ENCODE measurements at regions not wholly inside any gene's neighbourhood (a gene's known extent, or its start where the extent isn't known, plus 50 kb on each side); places are given as distances from the start of the nearest gene placed in this dataset.

GRCh38 chr6:164408868-164409267 is 900.5 kb downstream of the C6orf118 start:
- POLR2A ChIA-PET = interaction anchor here (1.0 to 1.3 kb wide), 2 partner anchors 9 to 11 kb away, joined by 3 read pairs; no protein-coding TSS in a partner anchor

GRCh38 chr6:164404812-164405488 is 904.5 kb downstream of the C6orf118 start:
- DNase-seq (ENCODE audit: unreplicated experiment) = no peak
- CTCF ChIA-PET = interaction anchor here (0.6 kb wide), 1 partner anchor 460 kb away, joined by 3 read pairs; no protein-coding TSS in a partner anchor
- intact Hi-C loops (cut with micrococcal nuclease) = no loop called here
- H3K27me3 Mint-ChIP-seq (ENCODE audit: insufficient read depth, unreplicated experiment) = no peaks in the 10 kb centered on the region
- H3K4me3 Mint-ChIP-seq (ENCODE audit: unreplicated experiment) = no peak overlapping the region
- BruUV-seq (replicated peaks) = no TSS peak
- no peaks in the 10 kb centered on the region for H3K9me3 Mint-ChIP-seq (ENCODE audit: unreplicated experiment)
- no peak overlapping the region for H3K27ac Mint-ChIP-seq (ENCODE audit: low read depth, unreplicated experiment)
- H3K4me1 Mint-ChIP-seq (ENCODE audit: insufficient read depth, unreplicated experiment) = no peaks in the 10 kb centered on the region
- H3K36me3 Mint-ChIP-seq (ENCODE audit: insufficient read depth, unreplicated experiment) = no peaks in the 10 kb centered on the region
- POLR2A ChIA-PET = no interaction called here
- TF ChIP-seq CTCF (IDR thresholded peaks at IDR 0.05; ENCODE audit: unreplicated experiment) = no peak

More at GRCh38 chr6:164408868-164409267, 900.5 kb downstream of the C6orf118 start:
- no peak for DNase-seq (ENCODE audit: unreplicated experiment)
- H3K4me1 Mint-ChIP-seq (ENCODE audit: insufficient read depth, unreplicated experiment) = peaks cover 7% of the 10 kb centered on the region
- no peak overlapping the region for H3K4me3 Mint-ChIP-seq (ENCODE audit: unreplicated experiment)
- no TSS peak for BruUV-seq (replicated peaks)
- peaks cover 9% of the 10 kb centered on the region for H3K9me3 Mint-ChIP-seq (ENCODE audit: unreplicated experiment)
- H3K36me3 Mint-ChIP-seq (ENCODE audit: insufficient read depth, unreplicated experiment) = peaks cover 7% of the 10 kb centered on the region
- H3K27ac Mint-ChIP-seq (ENCODE audit: low read depth, unreplicated experiment) = no peak overlapping the region
- no peak for TF ChIP-seq CTCF (IDR thresholded peaks at IDR 0.05; ENCODE audit: unreplicated experiment)
- CTCF ChIA-PET = no interaction called here
- intact Hi-C loops (cut with micrococcal nuclease) = no loop called here
- H3K27me3 Mint-ChIP-seq (ENCODE audit: insufficient read depth, unreplicated experiment) = no peaks in the 10 kb centered on the region

GRCh38 chr6:164401871-164402270 is 907.5 kb downstream of the C6orf118 start:
- no peak for TF ChIP-seq CTCF (IDR thresholded peaks at IDR 0.05; ENCODE audit: unreplicated experiment)
- no peak for DNase-seq (ENCODE audit: unreplicated experiment)
- Mint-ChIP-seq H3K27me3 (ENCODE audit: insufficient read depth, unreplicated experiment) (no peaks in the 10 kb centered on the region), H3K27ac (ENCODE audit: low read depth, unreplicated experiment) (no peak overlapping the region), H3K4me3 (ENCODE audit: unreplicated experiment) (no peak overlapping the region), H3K9me3 (ENCODE audit: unreplicated experiment) (no peaks in the 10 kb centered on the region), H3K36me3 (ENCODE audit: insufficient read depth, unreplicated experiment) (no peaks in the 10 kb centered on the region), H3K4me1 (ENCODE audit: insufficient read depth, unreplicated experiment) (peaks cover 7% of the 10 kb centered on the region)
- BruUV-seq (replicated peaks) = no TSS peak
- POLR2A ChIA-PET = interaction anchor here (0.7 kb wide), 1 partner anchor 215 kb away, joined by 3 read pairs; no protein-coding TSS in a partner anchor
- intact Hi-C loops (cut with micrococcal nuclease) = no loop called here
- CTCF ChIA-PET = no interaction called here

GRCh38 chr6:164398647-164399046 is 910.8 kb downstream of the C6orf118 start:
- BruUV-seq (replicated peaks) = no TSS peak
- H3K27me3 Mint-ChIP-seq (ENCODE audit: insufficient read depth, unreplicated experiment) = no peaks in the 10 kb centered on the region
- H3K27ac Mint-ChIP-seq (ENCODE audit: low read depth, unreplicated experiment) = no peak overlapping the region
- CTCF ChIA-PET = no interaction called here
- peaks cover 9% of the 10 kb centered on the region for H3K9me3 Mint-ChIP-seq (ENCODE audit: unreplicated experiment)
- no peak for TF ChIP-seq CTCF (IDR thresholded peaks at IDR 0.05; ENCODE audit: unreplicated experiment)
- no peak overlapping the region for H3K4me3 Mint-ChIP-seq (ENCODE audit: unreplicated experiment)
- POLR2A ChIA-PET = interaction anchor here (0.6 to 1.8 kb wide), 2 partner anchors 10 to 983 kb away, joined by 3 read pairs; no protein-coding TSS in a partner anchor
- no peak for DNase-seq (ENCODE audit: unreplicated experiment)
- H3K4me1 Mint-ChIP-seq (ENCODE audit: insufficient read depth, unreplicated experiment) = peaks cover 8% of the 10 kb centered on the region
- intact Hi-C loops (cut with micrococcal nuclease) = no loop called here
- no peaks in the 10 kb centered on the region for H3K36me3 Mint-ChIP-seq (ENCODE audit: insufficient read depth, unreplicated experiment)
